ENCODE measurements at regions not wholly inside any gene's neighbourhood (a gene's known extent, or its start where the extent isn't known, plus 50 kb on each side); places are given as distances from the start of the nearest gene placed in this dataset.
"Not testable (repeated sequence)": the region's sequence is repeated elsewhere in the genome, so short reads cannot be mapped to it uniquely, and the experiment has no call there.

DNA sequence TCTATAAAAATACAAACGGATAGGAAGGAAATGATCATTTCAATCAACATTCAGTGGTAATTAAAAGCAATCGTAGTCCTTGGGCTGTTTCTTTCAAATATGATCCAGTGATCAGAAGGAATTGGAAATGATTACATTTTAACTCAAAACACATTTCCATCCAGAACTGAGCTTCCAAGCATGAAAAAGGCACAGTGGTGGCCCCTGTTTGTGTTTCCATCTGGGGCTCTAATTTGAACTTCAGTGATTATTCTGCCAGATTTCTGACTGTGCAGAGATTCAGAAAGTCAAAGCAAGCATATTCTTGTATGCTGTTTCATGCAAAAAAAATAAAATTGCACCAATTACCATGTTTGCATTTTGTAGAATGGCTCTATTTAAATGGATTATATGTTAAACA, 157.0 kb upstream of the LMNTD1 start:
- in situ Hi-C loops (cut with HindIII; ENCODE audit: low sequenced_read_pairs), result no loop called here
- TF ChIP-seq, protein P1, sequence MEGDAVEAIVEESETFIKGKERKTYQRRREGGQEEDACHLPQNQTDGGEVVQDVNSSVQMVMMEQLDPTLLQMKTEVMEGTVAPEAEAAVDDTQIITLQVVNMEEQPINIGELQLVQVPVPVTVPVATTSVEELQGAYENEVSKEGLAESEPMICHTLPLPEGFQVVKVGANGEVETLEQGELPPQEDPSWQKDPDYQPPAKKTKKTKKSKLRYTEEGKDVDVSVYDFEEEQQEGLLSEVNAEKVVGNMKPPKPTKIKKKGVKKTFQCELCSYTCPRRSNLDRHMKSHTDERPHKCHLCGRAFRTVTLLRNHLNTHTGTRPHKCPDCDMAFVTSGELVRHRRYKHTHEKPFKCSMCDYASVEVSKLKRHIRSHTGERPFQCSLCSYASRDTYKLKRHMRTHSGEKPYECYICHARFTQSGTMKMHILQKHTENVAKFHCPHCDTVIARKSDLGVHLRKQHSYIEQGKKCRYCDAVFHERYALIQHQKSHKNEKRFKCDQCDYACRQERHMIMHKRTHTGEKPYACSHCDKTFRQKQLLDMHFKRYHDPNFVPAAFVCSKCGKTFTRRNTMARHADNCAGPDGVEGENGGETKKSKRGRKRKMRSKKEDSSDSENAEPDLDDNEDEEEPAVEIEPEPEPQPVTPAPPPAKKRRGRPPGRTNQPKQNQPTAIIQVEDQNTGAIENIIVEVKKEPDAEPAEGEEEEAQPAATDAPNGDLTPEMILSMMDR (IDR thresholded peaks at IDR 0.05; ENCODE audit: low read depth, low read length), result no peak
- H3K4me3 ChIP-seq (ENCODE audit: low read depth, low read length), result no peak overlapping the region
- DNase-seq (ENCODE audit: low read depth, low spot score), result no peak

DNA sequence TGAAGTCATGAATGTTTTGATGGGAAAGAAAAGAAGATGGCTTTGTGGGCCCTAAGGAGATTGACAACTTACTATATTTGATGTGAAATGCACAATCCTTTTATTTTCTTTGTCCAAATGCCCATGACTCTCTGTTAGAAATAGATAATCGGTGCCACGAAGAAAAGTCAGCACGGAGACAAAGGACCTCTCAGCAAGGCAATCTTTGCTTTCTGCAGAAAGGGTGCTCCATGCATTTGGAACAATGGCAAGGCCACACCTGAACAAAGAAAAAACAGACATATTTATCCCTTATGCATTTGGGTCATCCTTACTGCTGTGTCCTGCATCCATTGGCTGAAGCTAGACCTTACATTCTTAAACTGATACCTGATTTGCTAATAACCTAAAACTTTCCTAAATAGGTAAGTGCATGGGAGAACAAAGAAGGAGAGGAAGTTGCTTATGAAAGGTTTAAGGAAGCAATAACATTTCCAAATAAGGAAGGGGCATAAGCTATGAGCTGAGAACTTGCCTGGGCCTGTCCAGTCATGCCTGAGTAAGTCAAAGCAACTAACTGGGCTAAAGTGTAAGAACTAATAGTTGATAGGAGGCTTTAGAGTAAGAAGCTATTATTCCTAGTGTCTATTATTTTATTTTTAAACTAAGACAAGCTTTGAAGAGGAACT, 158.0 kb upstream of the LMNTD1 start:
- DNase-seq (ENCODE audit: low read depth, low spot score); H3K4me3 ChIP-seq (ENCODE audit: low read depth, low read length); in situ Hi-C loops (cut with HindIII; ENCODE audit: low sequenced_read_pairs): not testable (repeated sequence)

DNA sequence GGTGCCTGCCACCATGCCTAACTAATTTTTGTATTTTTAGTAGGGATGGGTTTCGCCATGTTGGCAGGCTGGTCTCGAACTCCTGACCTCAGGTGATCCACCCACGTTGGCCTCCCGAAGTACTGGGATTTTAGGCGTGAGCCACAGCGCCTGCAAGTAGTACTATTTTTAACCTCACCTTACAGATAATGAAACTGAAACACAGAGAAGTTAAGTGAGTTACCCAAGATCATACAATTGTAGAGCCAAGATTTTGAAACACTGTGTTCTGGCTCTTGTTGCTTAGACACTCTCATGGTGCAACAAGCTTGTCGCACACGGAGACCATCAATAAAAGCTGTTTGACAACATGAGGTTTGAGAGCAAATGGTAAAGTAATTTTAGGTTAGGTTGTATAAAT, 159.1 kb upstream of the LMNTD1 start:
- TF ChIP-seq, protein P1 (IDR thresholded peaks at IDR 0.05; ENCODE audit: low read depth, low read length), result no peak
- in situ Hi-C loops (cut with HindIII; ENCODE audit: low sequenced_read_pairs), result no loop called here
- no peak overlapping the region for H3K4me3 ChIP-seq (ENCODE audit: low read depth, low read length)
- DNase-seq (ENCODE audit: low read depth, low spot score), result no peak

DNA sequence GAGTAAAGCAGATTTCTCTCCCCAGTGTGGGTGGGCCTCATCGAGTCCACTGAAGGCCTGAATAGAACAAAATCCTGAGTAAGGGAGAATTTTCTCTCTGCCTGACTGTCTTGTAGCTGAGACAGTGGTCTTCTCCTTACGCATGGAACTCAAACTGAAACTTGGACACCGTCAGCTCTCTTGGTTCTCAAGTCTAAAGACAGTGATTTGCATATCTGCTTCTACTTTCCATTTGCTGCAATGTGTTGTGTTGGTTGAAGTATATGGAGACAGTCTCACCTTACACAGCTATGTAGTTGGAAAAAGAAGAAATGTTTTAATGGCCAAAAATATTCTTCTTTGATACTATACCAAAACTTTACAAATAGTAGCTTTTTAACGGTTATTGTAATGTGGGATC, 160.2 kb upstream of the LMNTD1 start:
- in situ Hi-C loops (cut with HindIII; ENCODE audit: low sequenced_read_pairs), result no loop called here
- no peak for DNase-seq (ENCODE audit: low read depth, low spot score)
- H3K4me3 ChIP-seq (ENCODE audit: low read depth, low read length), result no peak overlapping the region
- TF ChIP-seq, protein P1 (IDR thresholded peaks at IDR 0.05; ENCODE audit: low read depth, low read length), result no peak

DNA sequence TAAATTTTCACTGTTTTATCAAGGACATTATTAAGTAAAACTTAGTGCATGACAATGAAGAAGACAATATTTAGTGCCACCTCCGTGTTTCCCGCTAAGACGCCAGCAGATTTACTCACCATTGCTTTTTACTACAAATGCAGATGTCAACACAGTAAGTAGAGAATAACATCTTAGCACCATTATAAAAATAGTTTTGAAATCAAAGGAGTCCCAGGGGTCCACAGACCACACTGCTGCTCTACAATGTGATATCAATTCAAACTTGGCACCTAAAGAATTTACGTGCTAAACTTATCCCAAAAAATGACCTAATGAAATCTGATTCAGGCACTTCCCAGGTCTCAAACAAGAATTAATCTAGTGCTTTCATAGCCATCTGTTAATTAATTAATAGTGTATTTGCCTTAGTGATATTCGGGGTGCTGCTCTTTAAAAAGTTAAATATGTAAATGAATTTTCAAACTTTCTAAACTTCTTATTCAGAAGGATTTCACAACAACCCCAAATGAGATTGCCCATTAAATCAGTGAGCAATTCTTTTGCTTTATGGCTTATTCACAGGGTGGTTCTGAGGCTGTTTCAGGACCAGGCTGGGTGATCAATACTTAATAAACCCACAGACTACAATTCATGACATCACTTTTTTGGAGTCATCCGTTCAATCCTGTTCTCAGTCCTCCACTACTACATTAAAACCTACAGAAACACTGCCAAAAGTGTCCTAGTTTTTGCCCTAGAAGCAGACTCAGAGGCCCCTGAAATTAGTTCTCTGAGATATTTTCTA, 161.3 kb upstream of the LMNTD1 start:
- no peak overlapping the region for H3K4me3 ChIP-seq (ENCODE audit: low read depth, low read length)
- no peak for DNase-seq (ENCODE audit: low read depth, low spot score)
- TF ChIP-seq, protein P1 (IDR thresholded peaks at IDR 0.05; ENCODE audit: low read depth, low read length), result no peak
- in situ Hi-C loops (cut with HindIII; ENCODE audit: low sequenced_read_pairs), result no loop called here

DNA sequence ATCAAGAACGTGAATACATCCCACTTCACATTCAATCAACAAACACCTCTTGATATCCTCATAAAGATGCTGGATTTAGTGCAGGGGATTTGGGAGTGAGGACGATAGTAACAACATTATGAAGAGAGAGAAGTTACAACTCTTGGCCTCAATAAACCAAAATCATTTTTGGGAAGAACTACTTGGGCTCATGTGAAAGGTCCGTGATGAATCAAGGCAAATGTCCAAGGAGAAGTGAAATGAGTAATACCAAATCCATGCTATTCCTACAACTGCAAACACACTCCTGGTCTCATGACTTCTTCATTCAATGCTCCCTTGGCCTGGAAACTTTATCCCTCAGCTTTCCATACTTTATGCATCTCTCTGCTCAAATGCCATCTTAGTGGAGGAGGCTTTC, 162.0 kb upstream of the LMNTD1 start:
- no peak for DNase-seq (ENCODE audit: low read depth, low spot score)
- H3K4me3 ChIP-seq (ENCODE audit: low read depth, low read length), result no peak overlapping the region
- TF ChIP-seq, protein P1 (IDR thresholded peaks at IDR 0.05; ENCODE audit: low read depth, low read length), result no peak
- in situ Hi-C loops (cut with HindIII; ENCODE audit: low sequenced_read_pairs), result no loop called here

DNA sequence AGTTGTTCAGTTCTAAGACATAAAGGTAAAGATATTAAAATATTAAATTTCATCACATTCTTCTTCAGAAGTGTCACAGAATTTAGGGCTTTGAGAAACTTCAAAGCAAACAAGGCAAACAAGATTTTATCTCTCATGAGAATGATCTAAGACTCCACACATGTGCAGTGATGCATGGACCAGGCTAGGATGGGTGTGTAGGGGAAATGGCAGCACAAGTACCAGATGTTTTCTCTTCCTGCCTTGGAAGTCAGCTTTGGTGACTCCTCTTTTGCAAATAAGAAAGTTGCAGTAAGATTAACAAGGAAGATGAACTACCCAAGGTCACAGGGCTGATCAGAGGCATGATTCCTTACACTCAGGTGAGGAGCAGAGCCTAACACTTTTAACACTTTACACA, 163.8 kb upstream of the LMNTD1 start:
- DNase-seq (ENCODE audit: low read depth, low spot score), result no peak
- H3K4me3 ChIP-seq (ENCODE audit: low read depth, low read length), result no peak overlapping the region
- TF ChIP-seq, protein P1 (IDR thresholded peaks at IDR 0.05; ENCODE audit: low read depth, low read length), result no peak
- in situ Hi-C loops (cut with HindIII; ENCODE audit: low sequenced_read_pairs), result no loop called here
